ENCODE measurements at regions not wholly inside any gene's neighbourhood (a gene's known extent, or its start where the extent isn't known, plus 50 kb on each side); places are given as distances from the start of the nearest gene placed in this dataset.

- TF ChIP-seq MAFK (IDR thresholded peaks at IDR 0.05; ENCODE audit: low read depth, low read length): no peak
Observed at GRCh38 chr4:181647396-181648147, 595.6 kb upstream of the TENM3 start (continued).

GRCh38 chr4:181650033-181650825 lies 593.0 kb upstream of the TENM3 start:
- in situ Hi-C loops (cut with MboI; ENCODE audit: low sequenced_read_pairs) (no loop called here), dilution Hi-C loops (cut with HindIII; ENCODE audit: low sequenced_read_pairs, unreplicated experiment) (no loop called here), intact Hi-C loops (cut with micrococcal nuclease) (no loop called here)
- H3K9me3 ChIP-seq (ENCODE audit: control insufficient read depth, insufficient read depth, low read length): no peaks in the 10 kb centered on the region
- H2AK5ac ChIP-seq (ENCODE audit: low read depth, low read length): no peak overlapping the region
- H3K36me3 ChIP-seq (ENCODE audit: control insufficient read depth, insufficient read depth, low read length): no peaks in the 10 kb centered on the region
- no peaks in the 10 kb centered on the region for H3K27me3 ChIP-seq (ENCODE audit: control insufficient read depth, insufficient read depth, low read length)
- no peak overlapping the region for H4K91ac ChIP-seq (ENCODE audit: insufficient read depth, low read depth, low read length)
- WGBS, 2 experiments (ENCODE audit: extremely low coverage in 2 of 2, insufficient read length in 1 of 2): no CpG with 5 or more reads among the region's 4 CpGs
- no peaks in the 10 kb centered on the region for H3K9me1 ChIP-seq (ENCODE audit: insufficient read depth, low read length)
- H3K4me1 ChIP-seq (ENCODE audit: control insufficient read depth, insufficient read depth, low read length): 0 out of 2 replicates have a peak, but pooled peaks cover 4% of the 10 kb centered on the region
- no peak overlapping the region for H3K4me2 ChIP-seq (ENCODE audit: low read depth, low read length)
- H2BK120ac ChIP-seq (ENCODE audit: low read depth, low read length): no peak overlapping the region
- no peak overlapping the region for H3K27ac ChIP-seq (ENCODE audit: insufficient read depth, low read length)
- TF ChIP-seq NFE2L2 (IDR thresholded peaks at IDR 0.05; ENCODE audit: low read depth, low read length) (peak; percentile 56; the same call in 1 of the 2 replicates), MAFK (IDR thresholded peaks at IDR 0.05; ENCODE audit: low read depth, low read length) (0 out of 2 replicates have a peak, but pooled peaks have one; percentile 38), USF2 (IDR thresholded peaks at IDR 0.05; ENCODE audit: low read depth, low read length) (no peak), CTCF (conservative IDR thresholded peaks at IDR 0.05; ENCODE audit: low read depth, low read length) (no peak), MAZ (IDR thresholded peaks at IDR 0.05; ENCODE audit: borderline replicate concordance, low read depth, low read length) (no peak), BHLHE40 (IDR thresholded peaks at IDR 0.05; ENCODE audit: low read depth, low read length) (no peak), POLR2A (IDR thresholded peaks at IDR 0.05; ENCODE audit: low read depth, low read length) (no peak), FOS (IDR thresholded peaks at IDR 0.05; ENCODE audit: low read depth, low read length) (no peak), MXI1 (IDR thresholded peaks at IDR 0.05; ENCODE audit: borderline replicate concordance, low read depth, low read length) (no peak), CEBPB (IDR thresholded peaks at IDR 0.05; ENCODE audit: low read depth, low read length) (no peak), RFX5 (IDR thresholded peaks at IDR 0.05; ENCODE audit: low read depth, low read length) (no peak)
- no peak overlapping the region for H3K18ac ChIP-seq (ENCODE audit: low read depth, low read length)
- H4K20me1 ChIP-seq (ENCODE audit: insufficient read depth, low read length): no peaks in the 10 kb centered on the region
- ATAC-seq (ENCODE audit: low read depth) (no peak), DNase-seq (no peak)
- H3K4me3 ChIP-seq (ENCODE audit: insufficient read depth, low read depth, low read length): no peak overlapping the region
- H4K8ac ChIP-seq (ENCODE audit: low read depth in 2 of 2, low read length in 2 of 2): no peak overlapping the region
- no peak overlapping the region for H3K14ac ChIP-seq (replicated peaks; ENCODE audit: low read depth, low read length)
- BruUV-seq (replicated peaks): no TSS peak
- H3K9ac ChIP-seq (ENCODE audit: low read depth, low read length): no peak overlapping the region
- no peak overlapping the region for H4K5ac ChIP-seq (ENCODE audit: low read depth, low read length)
- H3K56ac ChIP-seq (ENCODE audit: extremely low read depth, insufficient read depth, low read length): no peak overlapping the region
- POLR2A ChIA-PET (ENCODE audit: unreplicated experiment): no interaction called here
- no peaks in the 10 kb centered on the region for H3K79me1 ChIP-seq (ENCODE audit: low read depth in 1 of 2, low read length in 2 of 2)
- H2BK20ac ChIP-seq (ENCODE audit: low read depth, low read length): no peak overlapping the region
- no peak overlapping the region for H2BK15ac ChIP-seq (ENCODE audit: low read depth, low read length)
- no peak overlapping the region for H2BK5ac ChIP-seq (ENCODE audit: low read depth, low read length, poor library complexity, severe bottlenecking)
- H2AK9ac ChIP-seq (replicated peaks; ENCODE audit: low read depth, low read length, poor library complexity): no peak overlapping the region
- no peak overlapping the region for H3K23ac ChIP-seq (ENCODE audit: low read depth, low read length)
- no peak overlapping the region for H2AFZ ChIP-seq (replicated peaks; ENCODE audit: low read length, poor library complexity)
- CTCF ChIA-PET: interaction anchor here (0.7 kb wide), 1 partner anchor 313 kb away, joined by 3 read pairs; no protein-coding TSS in a partner anchor
- no peak overlapping the region for H3K4ac ChIP-seq (ENCODE audit: low read depth, low read length)

Measured in IMR-90 (cell line).